ENCODE measurements at regions not wholly inside any gene's neighbourhood (a gene's known extent, or its start where the extent isn't known, plus 50 kb on each side); places are given as distances from the start of the nearest gene placed in this dataset.

DNA sequence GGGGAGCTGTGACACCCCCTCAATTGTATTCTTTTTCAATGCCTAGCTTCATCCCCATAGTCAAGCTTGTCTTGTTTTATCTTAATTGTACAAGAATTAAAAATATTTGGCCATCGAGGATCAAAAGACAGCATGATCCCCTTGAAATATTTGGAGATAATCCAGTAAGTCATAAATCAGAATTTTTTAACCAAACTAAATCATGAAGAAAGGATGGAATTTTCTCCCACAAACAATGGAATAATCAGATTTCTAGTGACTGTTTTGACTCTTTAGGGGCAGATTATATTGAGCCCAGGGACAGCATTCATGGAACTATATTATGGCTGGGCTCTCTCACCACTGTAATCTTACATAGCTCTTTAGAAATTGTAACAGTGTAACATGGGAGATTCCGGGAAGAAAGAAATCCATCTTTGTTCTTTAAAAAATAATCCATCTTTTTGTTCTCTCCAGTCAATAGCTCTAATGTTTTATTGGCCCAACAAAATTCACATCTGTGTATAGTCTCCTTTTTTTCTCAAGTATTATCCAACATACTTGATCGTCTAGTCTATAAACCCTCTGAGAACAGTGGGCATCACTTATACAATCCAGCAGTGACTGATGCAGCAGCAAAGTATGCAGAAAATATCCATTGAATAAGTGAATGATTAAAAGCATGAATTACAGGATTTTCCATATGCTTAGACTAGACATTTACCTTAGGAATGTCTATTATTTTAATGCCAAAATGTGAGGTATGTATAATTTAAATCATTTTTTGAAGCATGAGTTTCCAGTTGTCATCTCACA, 277.0 kb upstream of the PLSCR5 start:
- TF ChIP-seq, protein P1, sequence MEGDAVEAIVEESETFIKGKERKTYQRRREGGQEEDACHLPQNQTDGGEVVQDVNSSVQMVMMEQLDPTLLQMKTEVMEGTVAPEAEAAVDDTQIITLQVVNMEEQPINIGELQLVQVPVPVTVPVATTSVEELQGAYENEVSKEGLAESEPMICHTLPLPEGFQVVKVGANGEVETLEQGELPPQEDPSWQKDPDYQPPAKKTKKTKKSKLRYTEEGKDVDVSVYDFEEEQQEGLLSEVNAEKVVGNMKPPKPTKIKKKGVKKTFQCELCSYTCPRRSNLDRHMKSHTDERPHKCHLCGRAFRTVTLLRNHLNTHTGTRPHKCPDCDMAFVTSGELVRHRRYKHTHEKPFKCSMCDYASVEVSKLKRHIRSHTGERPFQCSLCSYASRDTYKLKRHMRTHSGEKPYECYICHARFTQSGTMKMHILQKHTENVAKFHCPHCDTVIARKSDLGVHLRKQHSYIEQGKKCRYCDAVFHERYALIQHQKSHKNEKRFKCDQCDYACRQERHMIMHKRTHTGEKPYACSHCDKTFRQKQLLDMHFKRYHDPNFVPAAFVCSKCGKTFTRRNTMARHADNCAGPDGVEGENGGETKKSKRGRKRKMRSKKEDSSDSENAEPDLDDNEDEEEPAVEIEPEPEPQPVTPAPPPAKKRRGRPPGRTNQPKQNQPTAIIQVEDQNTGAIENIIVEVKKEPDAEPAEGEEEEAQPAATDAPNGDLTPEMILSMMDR (IDR thresholded peaks at IDR 0.05) = no peak
- TF ChIP-seq POLR2AphosphoS5 (IDR thresholded peaks at IDR 0.05) (no peak), EP300 (IDR thresholded peaks at IDR 0.05) (no peak), POLR2A (IDR thresholded peaks at IDR 0.05) (no peak)

All from suprapubic skin (tissue), 4 donors.